ENCODE measurements at regions not wholly inside any gene's neighbourhood (a gene's known extent, or its start where the extent isn't known, plus 50 kb on each side); places are given as distances from the start of the nearest gene placed in this dataset.

GRCh38 chr11:19558189-19558986, 154.2 kb upstream of the NAV2 start:
- no peak for DNase-seq (ENCODE audit: low read depth)
- H3K4me3 ChIP-seq (ENCODE audit: low read depth, low read length), result no peak overlapping the region
- no peak for TF ChIP-seq CTCF (IDR thresholded peaks at IDR 0.05; ENCODE audit: low read depth, low read length, missing control alignments)

- H3K4me3 ChIP-seq (ENCODE audit: low read depth, low read length), result no peak overlapping the region
- peak; percentile 91 for TF ChIP-seq CTCF (IDR thresholded peaks at IDR 0.05; ENCODE audit: low read depth, low read length, missing control alignments)
- DNase-seq (ENCODE audit: low read depth), result peak; percentile 21
These were observed 154.9 kb upstream of the NAV2 start for GRCh38 chr11:19557720-19558140.

GRCh38 chr11:19557185-19557584, 155.5 kb upstream of the NAV2 start:
- no peak for DNase-seq (ENCODE audit: low read depth)
- H3K4me3 ChIP-seq (ENCODE audit: low read depth, low read length), result no peak overlapping the region
- no peak for TF ChIP-seq CTCF (IDR thresholded peaks at IDR 0.05; ENCODE audit: low read depth, low read length, missing control alignments)

- DNase-seq (ENCODE audit: low read depth), result no peak
- no peak overlapping the region for H3K4me3 ChIP-seq (ENCODE audit: low read depth, low read length)
- no peak for TF ChIP-seq CTCF (IDR thresholded peaks at IDR 0.05; ENCODE audit: low read depth, low read length, missing control alignments)
These were observed 157.4 kb upstream of the NAV2 start for GRCh38 chr11:19555266-19555665.

- peak; percentile 84 for TF ChIP-seq CTCF (IDR thresholded peaks at IDR 0.05; ENCODE audit: low read depth, low read length, missing control alignments)
- DNase-seq (ENCODE audit: low read depth), result peak; percentile 53
These were observed 158.8 kb upstream of the NAV2 start for GRCh38 chr11:19553683-19554333.

GRCh38 chr11:19552656-19553260, 159.9 kb upstream of the NAV2 start:
- no peak overlapping the region for H3K4me3 ChIP-seq (ENCODE audit: low read depth, low read length)
- DNase-seq (ENCODE audit: low read depth), result no peak
- TF ChIP-seq CTCF (IDR thresholded peaks at IDR 0.05; ENCODE audit: low read depth, low read length, missing control alignments), result no peak

More at GRCh38 chr11:19553683-19554333, 158.8 kb upstream of the NAV2 start:
- no peak overlapping the region for H3K4me3 ChIP-seq (ENCODE audit: low read depth, low read length)

All from GM12864 (cell line).